NCI-H748 treated with DMSO at 0.1 percent for 48 hours (cell line): ENCODE measurements at regions not wholly inside any gene's neighbourhood (a gene's known extent, or its start where the extent isn't known, plus 50 kb on each side); places are given as distances from the start of the nearest gene placed in this dataset.

Experiments
- DNase-seq: peaks from one replicate; lab custom pipeline; 2025; lab: John Stamatoyannopoulos, UW

DNA sequence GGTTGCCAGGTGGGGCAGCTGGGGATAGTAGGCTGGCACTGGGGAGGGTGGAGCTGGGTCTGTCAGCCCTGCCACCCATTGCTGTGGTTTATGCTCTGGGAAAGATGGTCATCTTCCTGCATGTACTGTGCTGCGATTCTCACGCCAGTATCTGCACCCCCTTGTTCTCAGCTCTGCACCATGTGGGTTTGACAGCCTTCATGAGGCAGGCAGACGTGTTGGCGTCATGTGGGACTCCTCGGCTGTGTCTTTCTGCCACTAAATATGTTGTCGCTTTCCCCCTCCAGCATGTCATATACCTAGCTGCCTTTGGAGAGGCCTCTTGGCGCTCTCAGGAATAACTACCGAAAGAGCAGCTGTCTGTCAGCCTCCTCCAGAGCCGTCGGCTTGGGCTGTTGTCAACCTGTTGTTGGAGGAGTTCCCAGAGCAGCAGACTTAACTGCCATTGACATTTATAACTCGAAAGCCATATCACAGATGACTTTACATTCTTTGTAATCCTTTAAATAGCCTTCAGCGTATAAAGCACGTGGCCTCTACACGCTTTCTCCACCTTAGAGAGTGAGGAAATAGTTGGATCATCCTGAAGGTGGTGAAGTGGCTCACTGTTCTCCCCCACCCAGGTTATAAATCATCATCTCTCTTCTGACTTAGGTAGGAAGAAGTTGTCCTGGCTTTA is 80.4 kb upstream of the MGAT5 start:
- DNase-seq: no peak

DNA sequence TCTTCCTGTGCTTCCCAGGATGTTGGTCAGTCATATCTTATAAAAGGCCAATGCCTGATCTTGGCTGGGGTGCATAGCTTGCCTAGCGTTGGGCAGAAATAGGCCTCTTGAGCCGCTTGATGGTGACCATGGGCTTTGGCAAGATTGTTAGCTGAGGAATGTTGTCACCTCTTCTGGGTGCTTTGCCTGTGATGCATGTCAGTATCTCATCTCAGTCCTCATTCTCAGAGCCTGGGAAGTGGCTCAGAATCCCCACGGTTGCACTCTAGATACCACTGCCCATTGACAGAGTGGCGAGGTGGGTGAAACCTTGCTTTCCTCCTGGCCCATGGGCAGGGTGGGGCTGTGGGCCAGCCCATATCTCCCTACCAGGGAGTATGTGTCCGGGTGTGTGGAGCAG is 79.2 kb upstream of the MGAT5 start:
- DNase-seq: no peak

DNA sequence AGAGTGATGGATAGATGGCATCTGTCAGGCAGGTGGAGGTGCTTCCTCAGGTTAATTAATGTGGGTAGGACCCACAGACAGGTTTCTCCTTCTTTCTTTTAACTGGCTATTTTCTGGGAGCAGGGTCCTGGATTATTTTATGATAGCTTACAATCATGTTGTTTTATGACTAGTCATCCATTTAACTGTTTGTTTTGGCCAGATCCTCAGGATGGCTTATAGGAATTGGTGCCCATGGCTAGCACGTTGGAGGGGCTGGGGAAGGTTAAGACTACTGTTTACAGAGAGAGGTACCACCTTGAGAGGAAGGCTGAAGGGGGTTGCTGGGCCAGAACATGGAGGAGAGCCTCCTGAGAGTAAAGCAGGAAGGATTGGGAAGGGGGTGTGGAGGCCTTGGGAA is 78.0 kb upstream of the MGAT5 start:
- DNase-seq: no peak

DNA sequence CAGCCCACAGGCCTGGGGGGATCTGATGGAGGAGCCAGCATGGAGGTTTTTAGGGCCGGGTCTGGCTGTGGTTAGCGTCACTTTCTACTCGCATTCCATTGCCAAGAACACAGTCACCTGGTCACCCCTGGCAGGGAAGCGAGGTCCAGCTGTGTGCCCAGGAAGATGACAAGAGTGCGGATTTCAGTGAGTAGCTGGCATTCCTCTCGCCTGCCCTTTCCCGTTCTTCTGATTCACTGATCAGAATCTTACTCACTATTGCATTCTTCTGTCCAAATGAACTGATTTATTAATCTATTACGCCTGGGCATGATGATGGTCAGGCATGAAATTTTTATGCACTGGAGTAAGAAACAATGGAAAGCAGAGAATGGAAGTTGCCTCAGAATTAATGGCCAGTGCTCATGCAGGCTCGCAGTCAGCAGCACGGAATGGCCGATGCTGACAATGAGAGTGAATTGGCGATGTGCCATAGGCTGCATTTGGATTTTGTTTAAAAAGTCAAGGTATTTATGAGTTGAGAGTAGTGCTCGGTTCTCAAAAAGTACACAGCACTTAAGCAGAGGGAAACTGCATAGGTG is 76.4 kb upstream of the MGAT5 start:
- peak; percentile 41 for DNase-seq

DNA sequence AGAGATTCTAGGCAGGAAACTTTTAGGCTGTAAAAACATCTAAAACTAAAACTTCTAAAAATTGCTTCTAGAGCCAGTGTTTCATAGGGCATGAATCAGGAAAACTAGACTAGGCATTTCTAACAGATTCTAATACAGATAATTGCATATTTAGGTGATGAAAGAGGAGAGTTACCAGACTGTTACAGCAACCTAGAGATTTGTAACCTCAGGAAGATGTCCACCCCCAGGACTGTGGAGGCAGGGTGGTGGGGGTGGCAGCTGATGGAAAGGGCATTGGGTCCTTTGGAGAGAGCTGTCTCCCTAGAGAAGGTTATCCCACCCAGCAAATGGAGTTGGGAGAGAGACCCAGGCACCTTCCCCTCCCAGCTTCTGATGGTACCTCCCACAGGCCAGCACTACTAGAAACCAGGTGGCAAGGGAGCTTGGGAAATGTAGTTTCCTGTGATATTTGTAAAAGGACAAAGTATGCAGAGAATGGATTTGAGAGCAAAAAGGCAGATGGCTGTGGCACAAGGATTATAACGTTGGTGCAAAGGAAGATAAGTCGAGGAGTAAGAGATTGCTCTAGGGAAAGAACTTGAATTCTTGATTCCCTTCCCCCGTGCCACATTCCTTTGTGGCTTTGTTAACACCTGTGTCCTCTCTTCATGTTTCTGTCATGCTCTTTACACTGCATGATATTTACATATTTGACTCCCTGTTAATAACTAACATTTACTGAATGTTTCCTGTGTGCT is 75.6 kb upstream of the MGAT5 start:
- DNase-seq: no peak

DNA sequence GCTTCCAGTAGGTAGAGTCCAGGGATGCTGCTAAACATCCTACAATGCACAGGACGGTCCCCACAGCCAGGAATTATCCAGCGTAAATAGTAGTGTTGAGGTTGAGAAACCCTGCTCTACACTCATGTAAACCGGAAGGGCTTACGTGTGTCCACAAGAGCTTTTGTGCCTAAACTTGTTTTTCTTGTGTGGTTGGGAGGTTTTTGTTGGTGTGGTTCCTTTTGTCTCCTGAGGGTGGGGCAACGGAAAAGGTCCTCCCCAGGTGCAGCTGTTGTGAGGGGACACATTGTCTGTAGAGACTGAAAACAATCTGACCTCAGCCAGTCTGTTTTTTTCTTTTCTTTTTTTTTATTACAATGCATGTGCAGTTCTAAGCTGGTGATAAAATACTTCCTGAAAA is 72.7 kb upstream of the MGAT5 start:
- DNase-seq: peak; percentile 73

DNA sequence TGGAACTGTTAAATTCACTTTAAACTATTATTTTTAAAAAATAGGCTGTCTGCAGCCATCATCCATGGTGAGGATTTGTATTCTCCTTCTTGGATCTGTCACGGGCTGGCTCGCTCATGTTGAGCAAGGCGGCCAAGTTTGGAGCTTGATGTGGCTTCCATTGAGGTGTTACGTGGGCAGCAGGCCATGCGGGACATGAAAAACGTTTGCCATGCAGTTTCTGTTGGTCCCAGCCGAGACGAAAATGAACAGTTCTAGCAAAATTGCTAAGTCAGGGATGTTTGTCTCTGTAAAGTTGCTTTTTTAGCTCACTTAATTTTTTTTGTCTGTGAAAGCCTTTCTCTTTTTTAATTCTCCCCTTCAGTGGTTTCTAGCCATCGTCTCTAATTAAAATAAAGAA is 70.2 kb upstream of the MGAT5 start:
- no peak for DNase-seq

DNA sequence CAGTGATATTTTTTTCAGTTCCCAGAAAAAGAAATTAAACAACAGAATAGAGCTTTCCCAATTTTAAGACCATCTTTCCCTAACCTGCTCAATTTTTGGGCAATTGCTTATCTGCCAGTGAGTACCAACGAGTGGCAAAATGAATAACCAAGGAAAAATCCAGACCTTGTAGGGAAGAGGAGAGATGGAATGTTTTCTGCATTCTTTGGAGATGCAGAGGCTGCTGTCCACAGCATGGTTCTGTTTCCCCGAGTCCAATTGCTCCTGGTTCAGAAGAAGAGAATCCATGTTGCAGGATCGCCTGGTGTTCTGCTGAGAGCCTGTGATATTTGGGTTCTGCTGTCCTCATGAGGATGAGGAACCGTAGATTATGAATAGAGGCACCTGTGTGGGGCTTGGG is 68.2 kb upstream of the MGAT5 start:
- DNase-seq: no peak

DNA sequence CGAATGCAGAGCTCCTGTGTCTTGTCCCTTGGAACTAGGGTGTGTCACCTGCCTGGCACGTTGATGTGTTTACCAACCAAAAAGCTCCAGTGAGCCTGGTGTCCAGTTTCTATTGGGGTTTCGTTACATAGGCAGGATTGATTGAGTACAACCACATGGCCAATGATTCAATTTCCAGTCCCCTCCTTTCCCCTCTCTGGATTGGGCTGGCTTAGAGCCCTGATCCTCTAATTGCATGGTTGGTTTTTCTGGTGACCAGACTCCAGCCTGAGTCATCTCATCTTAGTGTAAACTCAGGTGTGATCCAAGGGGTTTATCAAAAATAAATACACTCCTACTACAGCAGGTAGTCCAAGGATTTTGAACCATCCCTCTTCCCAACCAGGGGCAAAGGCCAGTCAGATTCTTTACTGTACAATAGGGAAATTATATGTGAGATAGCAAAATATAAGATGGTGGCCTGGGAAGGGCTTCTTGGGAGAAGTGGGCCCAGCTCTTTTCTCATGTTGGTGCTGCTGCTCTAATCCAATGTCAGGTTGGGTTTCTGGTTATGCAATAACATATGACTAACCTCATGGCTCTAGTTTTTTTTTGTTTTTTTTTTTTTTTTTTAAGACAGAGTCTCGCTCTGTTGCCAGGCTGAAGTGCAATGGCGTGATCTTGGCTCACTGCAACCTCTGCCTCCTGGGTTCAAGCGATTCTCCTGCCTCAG is 64.7 kb upstream of the MGAT5 start:
- DNase-seq: peak; percentile 73

DNA sequence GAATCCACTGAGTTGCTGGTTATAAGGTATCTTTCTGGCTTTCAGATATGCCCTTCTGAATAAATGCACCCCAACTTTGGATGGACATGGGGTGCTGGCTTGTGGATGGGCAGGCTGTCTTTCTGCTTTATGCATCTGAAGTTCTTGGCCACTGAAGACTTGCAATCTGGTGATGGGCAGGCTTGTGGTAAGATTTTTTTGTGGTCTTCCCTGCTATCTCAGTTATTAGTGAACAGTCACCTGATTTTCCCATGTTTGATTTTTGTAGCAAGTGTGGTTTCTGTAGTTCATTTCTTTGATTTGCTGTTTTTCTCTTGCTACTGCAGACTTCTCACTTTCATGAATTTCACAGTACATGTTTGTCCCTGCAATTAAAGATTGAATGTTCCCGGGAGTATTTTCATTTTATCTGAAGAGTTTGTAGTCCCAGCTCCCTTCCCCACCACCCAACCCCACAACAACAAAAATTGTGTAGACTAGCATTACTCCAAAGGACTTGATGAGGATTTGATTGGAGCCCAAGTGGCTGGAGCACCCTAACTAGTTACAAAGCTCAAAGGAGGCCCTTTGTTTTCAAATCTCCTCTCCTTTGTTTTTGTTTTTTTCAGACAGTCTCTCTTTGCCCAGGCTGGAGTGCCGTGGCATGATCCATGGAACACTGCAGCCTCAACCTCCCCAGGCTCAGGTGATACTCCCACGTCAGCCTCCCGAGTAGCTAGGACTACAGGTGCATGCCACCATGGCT is 63.6 kb upstream of the MGAT5 start:
- no peak for DNase-seq

DNA sequence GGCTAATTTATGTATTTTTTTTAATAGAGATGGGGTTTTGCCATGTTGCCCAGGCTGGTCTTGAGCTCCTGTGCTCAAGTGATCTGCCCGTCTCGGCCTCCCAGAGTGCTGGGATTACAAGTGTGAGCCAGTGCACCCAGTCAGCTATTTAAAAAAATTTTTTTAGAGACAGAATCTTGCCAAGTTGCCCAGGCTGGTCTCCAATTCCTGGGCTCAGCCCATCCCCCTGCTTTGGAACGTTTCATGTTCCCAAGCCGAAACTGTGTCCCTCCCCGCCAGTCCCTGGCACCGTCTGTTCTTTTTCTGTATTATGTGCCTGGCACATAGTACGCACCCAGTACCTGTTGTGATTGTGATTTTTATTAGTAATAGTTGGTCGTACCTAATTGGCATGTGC is 63.1 kb upstream of the MGAT5 start:
- no peak for DNase-seq

DNA sequence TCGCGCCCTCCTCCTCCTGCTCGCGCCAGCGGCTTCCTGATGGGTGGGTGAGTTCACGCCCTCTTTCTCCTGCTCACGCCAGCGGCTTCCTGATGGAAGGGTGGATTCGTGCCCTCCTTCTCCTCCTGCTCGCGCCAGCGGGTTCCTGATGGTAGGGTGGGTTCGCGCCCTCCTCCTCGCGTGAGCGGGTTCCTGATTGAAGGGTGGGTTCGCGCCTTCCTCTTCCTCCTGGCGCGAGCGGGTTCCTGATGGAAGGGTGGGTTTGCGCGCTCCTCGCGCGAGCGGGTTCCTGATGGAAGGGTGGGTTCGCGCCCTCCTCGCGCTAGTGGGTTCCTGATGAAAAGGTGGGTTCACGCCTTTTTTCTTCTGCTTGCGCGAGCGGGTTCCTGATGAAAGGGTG is 62.0 kb upstream of the MGAT5 start:
- no peak for DNase-seq

DNA sequence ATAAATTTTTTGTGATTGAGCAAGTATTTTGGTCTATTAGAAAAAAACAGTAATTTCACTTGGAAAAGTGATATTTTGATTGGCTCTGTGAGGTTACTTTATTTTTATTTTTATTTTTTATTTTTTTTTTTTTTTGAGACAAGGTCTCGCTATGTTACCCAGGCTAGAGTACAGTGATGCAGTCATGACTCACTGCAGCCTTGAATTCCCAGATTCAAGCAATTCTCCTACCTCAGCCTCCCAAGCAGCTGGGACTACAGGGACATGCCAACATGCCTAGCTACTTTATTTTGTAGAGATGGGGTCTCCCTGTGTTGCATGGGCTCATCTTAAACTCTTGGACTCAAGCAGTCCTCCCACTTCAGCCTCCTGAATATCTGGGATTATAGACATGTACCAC is 60.9 kb upstream of the MGAT5 start:
- no peak for DNase-seq

DNA sequence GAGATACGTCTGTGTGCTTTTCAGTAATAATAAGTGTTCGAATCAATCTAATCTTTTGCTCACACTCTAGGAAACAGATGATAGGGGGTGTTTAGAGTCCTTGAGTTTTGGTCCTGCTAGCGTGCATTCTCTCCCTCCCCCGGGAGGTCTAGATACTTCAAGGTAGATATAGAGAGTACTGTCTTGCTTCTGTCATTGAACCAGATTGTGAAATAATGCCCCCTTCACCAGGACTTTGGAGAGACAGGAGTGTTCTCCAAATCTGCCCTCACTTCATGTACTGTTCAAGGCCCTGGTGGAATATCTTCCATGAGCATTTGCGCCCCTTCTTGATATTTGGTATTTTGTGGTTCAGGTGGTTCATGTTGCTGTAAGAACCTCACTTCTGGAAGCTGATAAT is 59.4 kb upstream of the MGAT5 start:
- no peak for DNase-seq

DNA sequence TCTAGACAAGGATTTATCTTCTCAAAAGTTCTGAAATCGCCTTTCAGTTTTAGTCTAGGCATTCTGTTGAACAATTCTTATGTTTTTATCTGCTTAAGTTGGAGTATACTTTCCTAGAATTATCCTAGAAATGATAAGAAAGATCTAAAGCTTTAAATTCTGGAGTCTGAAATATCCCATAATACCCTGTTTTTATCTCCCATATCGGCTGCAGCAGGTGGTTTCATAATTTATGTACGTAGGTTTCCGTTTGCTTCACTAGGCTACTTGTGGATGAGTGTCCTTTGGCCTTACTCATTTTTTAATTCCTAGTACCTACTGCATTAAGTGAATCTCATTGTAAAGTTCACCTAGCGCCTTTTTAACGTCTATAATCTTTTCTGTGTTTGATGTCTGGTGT is 58.5 kb upstream of the MGAT5 start:
- no peak for DNase-seq

DNA sequence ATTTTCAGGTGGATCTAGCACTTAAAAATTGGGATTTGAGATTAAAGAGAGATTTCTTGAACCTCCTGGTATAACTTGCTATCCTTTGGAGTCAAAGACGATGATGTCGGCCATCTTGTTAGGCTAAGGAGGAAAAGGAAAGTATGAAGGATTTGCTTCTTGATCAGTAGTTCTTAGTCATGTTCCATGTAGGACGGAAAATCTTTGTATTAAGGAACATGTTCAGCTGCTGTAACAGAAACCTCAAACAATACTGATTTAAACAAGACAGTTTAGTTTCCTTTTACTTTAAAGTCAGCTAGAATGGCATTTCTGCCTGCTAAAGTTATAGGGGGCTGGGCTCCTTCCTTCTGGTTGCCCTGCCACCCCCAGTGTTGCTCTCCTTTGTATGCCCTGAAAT is 56.4 kb upstream of the MGAT5 start:
- DNase-seq: no peak

DNA sequence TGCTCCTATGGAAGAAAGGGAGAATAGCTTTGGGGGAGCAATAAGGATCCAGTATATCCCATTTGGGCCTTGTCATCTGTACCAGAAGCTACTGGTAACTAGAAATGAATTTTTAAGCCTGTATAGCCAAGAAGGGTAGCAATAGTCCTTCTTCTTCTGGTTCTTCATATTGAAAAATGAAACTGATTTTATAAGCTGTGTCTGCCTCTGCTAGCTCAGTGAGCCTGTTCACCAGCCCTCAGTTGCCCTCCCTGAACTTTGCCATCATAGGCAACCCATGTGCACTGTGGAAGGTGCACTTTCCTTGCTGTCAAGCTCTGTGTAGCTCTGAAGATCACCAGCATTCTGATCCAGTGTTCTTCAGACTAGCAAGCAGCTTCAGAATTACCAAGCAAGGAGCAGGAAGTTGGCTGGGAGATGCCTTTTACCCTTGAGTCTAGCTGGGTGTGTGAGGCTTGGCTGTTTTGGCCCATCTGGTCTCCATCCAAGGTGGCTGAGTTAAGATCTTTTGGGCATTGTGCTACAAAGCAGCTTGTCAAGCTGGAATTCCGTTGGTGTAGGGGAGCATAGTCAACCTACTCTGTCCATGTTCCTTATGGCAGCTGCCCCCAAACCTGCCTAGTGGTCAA is 55.8 kb upstream of the MGAT5 start:
- DNase-seq: no peak

DNA sequence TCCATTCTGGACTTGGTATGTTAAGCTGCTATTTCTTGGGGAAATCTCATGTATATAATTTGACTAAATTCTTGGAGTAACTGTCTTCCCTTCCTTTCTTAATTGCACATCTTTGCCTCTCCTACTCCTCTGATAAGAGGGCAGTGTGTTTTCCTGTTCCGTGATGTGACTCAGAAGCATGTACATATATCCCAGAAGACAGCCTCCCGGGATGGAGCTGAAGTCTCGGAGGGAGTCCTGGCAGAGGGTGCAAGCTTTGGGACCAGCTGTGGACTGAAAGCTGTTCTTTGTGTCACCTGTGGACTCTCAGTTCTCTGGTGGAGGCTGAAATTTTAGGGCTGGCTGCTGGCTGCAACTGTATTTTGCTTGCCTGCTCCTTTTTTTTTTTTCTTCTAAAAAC is 54.7 kb upstream of the MGAT5 start:
- no peak for DNase-seq

DNA sequence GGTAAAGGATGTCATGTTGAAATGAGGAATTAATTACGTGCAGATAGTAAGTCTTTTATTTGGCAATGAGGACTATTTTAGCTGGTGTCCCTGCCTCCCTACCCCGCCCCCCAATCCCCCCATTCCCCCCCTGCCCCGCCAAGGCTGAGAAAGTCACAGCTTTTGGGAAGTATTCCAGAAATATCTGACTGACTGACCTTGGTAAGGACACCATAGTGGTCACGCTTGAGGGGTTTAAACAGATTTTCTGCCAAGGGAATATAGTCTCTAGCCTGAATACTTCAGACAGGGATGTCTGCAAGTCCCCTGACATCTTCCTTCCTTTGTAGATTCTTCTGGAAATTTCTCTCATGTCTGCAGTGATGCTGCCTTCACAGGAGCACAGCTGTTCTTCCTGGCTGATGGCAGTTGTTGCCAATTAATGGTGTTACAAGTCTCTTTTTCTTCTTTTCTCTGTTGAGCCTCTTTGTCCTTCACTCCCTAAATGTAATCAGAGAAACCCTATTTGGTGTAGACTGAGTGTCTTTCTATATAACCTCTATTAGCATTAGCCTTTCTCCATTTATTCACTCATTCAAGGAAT is 53.7 kb upstream of the MGAT5 start:
- no peak for DNase-seq

DNA sequence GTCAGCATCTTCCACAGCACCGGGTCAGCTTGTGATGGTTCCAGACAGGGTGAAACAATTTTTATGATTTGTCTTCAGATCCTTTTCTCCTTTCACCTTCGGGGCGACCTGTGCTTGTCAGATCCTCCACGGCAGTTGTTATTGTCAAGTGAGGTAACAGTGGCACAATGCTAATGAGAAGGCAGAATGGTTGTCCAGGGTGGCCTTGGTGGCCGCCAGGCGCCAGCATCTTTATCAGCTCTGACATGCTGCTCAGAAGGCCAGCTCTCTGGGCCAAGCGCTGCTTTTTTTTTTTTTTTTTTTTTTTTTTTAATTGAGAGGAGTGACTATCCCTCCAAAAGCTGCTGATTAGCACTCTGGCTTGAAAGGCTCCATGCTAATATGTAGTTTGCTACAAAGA is 52.3 kb upstream of the MGAT5 start:
- DNase-seq: no peak

DNA sequence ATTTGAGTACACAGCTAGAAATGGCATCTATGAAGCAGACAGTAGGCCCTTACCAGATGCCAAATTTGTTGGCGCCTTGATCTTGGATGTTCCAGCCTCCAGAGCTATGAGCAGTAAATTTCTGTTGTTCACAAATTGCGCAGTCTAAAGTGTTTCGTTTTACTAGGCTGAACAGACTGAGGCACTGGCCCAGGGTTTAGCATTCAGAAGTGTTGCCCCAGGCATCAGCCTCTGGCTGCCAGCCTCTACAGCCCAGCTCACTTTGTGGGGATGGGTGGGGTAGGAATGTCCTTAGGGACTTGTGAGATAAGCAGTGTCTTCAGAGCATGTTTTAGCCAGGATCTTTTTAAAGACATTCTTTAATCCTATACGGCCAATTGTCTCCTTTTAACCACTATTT is 51.5 kb upstream of the MGAT5 start:
- DNase-seq: no peak
